Cerebellar nuclear complex (tissue), 1 donor: ENCODE measurements at regions not wholly inside any gene's neighbourhood (a gene's known extent, or its start where the extent isn't known, plus 50 kb on each side); places are given as distances from the start of the nearest gene placed in this dataset.

Experiments used
- DNase-seq, 2 experiments: peaks; one replicate each; lab custom pipeline; 2025; lab: John Stamatoyannopoulos, UW

DNA sequence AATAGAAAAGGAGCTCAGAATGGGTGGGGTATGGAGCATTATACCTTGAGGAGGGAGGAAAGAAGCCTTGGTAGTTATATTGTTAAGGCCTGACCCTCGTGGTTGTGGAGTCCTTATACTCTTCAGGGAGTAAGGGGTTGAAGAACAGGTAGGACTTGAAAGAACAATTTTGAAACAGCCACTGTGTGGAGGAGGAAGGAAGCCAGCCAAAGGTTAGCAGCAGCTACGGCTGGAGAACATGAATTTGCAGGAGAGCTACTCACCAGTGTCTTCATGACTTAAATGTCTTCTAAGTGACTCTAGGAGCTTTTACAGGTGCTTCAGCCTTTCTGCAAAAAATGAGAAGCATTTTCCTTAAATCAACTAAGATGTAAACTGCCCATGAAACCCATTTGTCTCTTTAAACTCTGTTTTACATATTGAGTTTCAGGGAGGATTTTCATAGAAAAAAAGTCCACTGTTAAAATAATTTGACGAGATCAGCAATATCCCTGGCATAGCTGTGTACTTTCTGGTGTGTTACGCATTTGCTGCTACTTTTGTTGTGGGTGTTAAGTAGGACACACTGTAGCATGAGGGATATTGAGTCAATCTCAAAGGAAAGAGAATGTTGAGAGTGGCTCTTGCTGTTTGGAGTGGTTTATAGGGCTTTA is 110.6 kb upstream of the ELL2 start:
- no peak for DNase-seq

DNA sequence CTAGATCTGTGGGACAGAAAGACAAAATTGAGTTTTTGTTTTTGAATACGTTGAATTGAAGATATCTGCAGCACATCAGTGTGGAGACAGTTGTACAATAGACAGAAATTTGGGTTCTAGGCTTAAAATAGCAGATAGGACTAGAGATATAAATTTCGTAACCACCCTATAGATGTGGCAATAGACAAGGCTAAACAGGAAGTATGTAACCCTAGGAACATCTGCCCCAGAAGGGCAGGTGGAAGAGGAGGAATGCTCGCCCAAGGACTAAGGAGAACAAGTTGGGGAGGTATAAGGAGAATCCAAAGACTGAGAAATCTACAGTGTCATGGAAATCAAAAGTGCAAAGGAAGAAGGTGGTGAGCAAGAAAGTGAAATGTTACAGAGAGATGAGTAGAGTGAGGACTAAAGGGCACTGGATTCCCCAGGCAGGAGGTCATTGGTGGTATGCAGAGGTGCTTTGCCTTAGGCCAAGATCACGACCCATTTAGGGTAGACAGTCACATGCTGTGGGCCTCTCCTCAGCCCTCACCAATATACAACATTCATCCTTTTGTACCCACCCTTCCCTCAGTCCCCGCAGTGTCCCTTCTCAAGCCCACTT is 109.1 kb upstream of the ELL2 start:
- DNase-seq, result no peak

DNA sequence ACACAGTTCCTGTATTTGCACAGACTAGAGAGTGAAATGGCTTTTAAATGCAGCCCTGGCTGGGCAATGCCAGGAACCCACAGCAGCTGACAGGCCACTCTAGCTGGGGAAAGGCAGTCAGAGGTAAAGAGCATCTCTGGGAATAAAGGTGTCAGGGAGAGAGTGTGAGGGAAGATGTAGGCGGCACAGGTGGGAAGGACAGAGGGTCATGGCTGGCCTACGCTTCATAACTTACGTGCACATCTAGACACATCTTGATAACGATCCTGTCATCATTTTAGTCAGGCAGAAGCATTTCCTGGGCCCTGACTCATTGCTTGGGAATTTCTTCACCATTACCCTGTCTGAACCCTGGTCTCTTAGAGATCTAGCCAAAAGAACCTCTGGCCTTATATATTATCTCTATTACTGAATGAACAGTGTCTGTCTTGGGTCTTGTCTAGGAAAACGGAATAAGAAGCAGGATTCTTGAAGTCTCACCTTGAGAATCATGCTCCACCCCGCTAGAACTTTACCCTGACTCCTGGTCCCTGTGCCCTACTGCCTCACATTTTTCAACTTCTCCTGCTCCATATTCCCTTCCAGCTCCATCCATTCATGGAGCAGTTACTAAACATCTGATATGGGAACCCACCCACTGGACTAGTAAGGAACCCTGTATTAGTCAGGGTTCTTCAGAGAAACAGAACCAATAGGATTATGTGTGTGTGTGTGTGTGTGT is 106.4 kb upstream of the ELL2 start:
- no peak for DNase-seq

DNA sequence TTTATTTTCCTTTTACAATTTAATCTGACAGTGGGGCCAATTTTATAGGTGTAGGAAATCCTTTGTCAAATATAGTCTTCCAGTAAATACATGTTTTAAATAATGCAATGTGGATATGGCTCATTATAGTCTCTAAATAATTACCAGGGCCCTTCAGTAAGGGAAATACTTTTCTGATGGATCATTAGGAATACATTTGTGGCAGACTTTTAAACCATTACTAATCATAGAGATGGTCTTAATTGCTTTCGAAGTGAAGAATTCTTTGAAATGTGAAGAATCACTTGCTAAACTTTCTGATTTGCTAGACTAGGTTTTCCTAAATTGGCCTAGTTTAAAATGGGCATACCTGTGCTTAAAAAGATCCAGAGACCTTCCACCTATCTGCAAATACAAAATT is 105.6 kb upstream of the ELL2 start:
- DNase-seq, result no peak

DNA sequence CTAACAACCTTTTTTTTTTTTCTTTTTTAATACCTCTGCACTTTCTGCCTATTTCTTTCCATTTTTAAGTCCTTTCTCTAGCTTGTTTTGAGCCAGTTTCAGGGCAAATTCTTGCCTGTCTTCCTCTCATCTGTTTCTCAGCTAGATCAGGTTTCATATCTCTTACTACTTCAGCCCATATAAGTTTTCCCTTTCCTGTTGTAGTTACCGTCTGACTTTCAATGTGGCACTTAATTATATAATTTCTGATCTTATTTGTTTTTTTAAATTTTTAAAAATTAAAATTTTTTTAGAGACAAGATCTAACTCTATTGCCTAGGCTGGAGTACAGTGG is 104.7 kb upstream of the ELL2 start:
- no peak for DNase-seq

DNA sequence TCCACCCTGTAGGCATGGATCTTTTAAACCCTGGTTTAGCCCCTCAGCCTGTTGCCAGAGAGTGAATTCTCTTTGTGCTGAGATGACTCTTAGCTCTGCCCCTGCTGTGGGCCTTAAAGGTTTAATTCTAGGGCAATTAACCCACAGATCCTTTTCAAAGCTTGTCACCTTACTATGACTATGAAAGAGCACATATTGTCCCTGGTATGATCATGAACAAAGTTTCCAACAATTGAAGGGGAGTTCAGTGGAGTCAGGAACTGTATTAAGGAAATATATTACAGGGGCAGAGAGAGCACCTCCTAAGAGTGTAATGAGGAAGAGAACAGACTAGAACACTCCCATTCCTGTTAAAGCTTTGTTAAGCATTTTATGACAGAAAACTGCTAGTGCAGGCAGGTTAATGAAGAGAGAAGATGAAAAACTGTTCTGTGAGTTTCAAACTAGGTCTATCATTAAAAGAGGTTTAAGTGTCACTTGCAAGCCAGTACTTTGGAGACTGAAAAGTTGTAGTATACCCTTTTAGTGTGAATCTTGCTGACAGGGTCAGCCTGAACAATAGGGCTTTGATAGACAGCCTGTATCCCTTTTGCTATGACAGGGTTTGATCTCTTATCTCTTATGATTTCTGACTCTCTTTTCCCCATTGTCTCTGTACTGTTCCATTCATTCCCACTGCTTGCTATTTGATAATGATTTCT is 104.2 kb upstream of the ELL2 start:
- no peak for DNase-seq

DNA sequence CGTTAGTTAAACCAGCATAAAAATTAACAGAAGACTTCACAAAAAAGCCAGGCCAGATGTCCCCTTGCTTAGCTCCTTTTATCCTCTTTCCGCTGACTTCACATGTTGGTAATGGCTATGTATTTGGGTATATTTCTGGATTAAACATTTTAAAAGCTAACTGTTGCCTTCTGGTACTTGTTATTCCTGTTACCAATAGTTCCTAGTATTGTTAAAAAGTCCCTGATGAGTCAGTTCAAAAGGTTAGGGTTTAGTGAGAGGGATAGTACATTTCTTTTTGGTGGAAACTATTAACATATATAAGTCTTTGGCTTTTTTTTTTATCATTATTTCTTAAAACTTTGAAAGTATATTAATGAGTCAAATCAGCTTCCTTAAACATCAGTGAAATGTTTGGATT is 103.2 kb upstream of the ELL2 start:
- no peak for DNase-seq

DNA sequence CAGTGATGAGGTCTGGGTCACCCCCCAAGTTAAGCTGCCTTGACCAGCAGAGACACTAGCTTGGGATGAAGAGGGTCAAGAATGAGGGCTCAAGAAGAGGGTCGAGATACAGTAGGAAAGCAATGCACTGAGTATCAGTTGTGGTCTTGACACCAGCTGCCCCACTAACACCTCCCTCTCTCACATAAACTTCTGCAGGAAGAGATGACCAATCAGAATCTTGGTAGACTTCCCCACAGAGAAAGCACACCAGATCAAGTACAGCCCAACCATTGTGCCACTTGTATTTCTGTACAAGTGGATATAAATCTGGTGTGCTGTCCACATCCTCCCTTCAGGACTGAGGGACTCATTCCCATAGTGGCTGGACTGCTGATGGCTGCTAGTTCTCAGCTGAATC is 101.2 kb upstream of the ELL2 start:
- DNase-seq, result no peak

DNA sequence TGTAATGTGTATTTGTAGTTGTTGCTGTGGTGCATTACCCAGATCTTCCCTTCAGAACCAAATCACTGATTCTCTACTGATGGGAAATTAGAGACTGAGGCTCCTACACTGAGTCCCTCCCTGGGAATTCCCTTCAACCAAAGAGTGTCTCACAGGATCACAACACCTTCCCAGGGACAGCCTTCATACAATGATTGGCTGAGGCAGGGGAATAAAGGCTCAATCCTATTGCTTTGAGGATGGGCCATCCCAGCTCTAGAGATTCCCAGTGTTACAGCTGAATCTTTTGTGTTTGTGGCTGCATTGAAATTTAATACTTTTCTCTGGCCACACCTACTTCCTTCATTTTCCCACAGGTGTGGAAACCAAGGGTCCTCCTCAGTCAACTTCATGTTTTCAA is 96.4 kb upstream of the ELL2 start:
- DNase-seq, result no peak

DNA sequence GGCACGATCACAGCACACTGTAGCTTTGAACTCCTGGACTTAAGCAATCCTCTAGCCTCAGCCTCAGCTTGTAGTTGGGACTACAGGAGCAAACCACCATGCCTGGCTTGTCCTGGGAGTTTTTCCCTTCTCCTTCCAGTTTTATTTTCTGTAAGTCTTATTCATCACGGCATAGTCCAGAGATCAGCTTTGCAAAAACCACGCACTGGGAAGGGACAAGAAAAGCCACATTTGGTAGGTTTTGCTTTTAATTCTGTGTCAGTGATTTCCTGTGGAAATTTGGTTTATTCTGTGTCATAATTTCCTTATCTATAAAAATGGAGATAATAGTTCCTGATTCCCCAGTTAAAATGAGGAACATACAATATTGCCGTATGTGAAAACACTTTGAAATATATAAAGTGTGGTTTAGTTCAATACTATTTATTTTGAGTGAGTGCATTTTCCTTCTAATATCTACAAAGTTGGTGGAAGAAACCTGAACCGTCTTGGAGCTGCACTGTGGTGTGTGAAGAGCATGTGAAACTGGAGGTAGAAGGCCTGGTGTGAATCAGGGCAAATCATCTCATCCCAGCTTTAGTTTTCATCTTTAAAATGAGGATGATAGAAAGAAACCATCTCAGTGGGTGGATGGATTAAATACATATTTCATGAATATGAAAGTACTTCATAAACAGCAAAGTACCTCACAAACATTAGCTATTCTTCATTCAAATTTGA is 92.8 kb upstream of the ELL2 start:
- DNase-seq, result no peak

DNA sequence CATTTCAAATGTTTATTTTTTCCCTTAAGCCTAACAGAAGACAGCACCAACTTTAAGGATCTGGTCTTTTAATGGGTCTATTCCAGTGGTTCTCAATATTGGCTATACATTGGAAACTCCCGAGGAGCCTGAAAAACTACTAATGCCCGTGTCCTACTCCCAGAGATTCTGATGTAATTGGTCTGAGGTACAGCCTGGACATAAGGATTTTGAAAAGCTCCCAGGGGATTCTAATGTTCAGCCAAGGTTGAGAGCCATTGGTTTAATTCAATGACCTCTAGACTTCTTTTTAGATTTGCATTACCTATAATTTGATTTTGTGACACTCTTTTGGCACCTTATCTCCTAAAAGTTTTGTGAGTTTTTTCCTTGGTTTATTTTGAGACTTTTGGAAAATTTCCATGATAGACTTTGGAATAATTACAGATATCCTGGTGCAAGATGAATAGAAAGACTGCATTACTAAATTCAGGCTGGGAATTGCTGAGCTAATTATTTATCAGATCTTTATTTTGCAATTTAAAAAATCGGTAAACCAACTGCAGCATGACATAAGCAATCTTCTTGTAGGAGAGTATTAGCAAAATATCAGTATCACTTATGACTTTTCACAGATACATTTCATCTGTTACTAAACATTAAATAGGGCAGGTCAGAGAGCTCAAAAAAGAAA is 91.5 kb upstream of the ELL2 start:
- DNase-seq, result no peak

DNA sequence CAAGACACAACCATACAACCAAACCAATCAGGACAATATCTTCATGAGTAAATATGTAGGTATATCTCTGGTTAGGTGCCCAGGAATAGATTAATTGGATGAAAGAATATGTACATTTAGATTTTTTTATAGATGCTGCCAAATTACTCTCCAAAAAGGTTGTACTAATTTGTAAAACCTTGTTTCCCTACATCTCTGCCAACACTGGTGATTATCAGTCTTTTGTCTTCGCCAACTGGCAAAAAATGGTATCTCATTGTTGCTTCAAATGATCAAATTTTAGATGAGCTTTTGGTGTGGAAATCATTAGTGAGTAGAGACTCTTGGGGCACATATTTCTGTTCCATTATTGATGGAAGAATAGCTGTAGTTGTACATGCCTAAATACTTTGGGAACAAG is 90.7 kb upstream of the ELL2 start:
- DNase-seq, result no peak

DNA sequence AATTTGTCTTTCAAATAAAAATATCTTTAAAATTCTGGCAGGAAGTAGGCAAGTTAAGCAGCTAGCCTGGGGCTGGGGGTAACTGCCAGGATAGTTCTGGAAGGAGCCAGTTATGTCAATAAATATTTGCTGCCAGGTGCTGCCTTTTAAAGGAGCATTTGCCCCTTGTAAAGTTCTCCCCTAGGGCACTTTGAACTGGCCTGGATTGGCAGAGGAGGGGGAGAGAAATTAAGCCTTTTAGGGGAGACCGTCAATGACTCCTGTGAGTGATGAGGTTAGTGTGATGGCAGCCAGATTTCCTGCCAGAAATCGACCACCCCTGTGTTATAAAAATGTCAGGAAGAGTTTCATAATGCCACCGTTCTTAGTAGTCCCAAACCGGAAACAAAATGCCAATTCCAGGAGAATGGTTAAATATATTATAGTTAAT is 89.8 kb upstream of the ELL2 start:
- DNase-seq, result no peak

DNA sequence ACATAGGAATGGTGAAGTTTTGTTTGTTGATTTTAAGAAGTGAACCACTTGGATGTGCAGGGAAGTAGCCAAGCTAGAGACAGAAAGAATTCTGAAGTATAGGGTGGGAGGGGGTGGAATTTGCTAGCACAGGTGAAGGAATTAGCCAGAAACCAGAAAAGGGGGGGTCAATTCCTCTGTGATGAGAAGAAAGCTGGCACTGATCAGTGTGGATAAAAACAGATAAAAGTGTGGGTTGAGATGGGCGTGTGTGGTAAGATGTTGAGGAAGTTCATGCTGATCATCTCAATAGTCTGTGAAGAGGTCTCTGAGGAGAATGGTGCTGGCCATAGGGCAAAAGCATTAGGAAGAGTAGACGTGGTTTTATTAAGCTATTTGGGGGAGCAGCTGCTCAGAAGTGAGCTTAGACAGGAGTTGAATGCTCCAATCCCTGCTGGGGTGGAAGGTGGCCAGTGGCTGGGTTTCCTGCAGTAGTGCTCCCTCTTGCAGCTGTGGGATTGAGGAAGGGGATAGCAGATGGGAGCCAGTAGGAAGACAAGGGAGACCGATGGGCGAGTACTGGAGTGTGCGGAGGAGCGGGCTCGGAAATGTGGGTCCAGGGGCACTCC is 88.7 kb upstream of the ELL2 start:
- DNase-seq, result no peak

DNA sequence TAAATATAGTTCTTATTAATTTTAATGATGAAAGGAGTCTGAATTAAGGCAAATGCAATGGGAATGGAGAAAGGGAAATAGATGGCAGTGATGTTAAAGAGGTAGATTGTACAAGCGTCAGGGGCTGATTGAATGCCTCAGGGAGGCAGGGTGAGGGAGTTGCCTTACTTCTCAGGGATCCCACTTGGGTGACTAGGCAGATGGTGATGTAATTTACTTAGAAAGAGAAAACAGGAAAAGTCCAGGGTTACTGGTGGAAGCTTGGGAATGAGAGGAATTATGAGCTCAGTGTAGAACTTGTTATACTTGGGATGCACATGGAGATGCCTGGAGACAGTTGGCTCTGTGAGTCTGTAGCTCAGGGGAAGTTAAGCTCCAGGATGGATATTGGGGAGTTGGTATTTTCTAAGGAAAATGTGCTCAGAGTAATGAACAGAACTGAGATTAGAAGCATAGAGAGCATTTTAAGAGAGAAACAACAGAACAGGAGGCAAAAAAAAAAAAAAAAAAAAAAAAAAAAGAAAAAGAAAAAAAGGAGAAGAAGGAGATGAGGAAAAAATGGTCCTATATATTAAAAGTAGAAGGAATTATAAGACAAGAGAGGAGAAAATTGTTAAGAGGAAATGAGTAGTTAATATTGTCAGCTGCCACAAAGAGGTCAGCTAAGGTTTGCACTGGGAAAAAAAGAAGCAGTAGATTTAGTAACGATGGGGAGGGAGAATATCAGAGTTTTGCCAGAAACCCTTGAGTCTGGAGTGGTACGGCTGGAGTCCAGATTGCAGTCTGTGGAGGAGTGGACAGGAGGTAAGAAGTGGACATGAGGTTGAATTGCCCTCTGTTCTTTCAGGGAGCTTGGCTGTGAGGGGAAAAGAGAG is 88.0 kb upstream of the ELL2 start:
- DNase-seq, result no peak

DNA sequence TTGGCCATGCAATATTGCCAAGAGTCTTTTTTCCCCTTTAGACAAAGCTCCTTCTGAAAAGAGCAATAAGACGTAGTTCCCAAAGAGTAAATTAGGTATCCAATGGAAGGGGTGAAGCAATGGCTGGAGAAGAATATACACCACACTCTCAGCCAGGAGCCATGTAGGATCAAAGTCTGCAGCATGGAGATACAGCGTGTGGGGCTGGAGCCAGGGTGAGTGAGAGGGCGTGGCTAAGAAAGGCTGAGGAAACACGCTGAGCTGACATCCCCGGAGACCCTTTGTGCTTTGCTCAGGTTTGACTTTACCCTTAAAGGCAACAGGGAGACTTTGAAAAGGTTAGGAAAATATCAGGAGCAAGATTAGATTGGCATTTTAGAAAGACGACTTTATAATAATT is 87.1 kb upstream of the ELL2 start:
- no peak for DNase-seq

DNA sequence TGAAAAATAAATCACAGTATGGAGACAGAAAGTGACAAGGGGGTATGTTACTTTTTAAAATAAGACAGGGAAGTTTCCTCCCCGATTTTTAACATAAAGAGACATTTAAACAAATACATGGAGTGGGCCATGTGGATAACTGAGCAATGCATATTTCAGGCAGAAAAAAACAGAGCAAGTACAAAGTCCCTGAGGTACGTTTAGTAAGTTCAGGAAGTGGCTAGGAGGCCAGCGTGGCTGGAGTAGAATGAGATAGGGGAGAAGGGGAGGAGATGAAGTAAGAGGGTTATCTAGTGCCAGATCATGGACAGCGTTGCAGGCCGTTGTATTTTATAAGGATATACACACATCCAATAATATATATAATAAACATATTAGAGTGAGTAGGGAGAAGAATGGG is 84.2 kb upstream of the ELL2 start:
- DNase-seq, result no peak

DNA sequence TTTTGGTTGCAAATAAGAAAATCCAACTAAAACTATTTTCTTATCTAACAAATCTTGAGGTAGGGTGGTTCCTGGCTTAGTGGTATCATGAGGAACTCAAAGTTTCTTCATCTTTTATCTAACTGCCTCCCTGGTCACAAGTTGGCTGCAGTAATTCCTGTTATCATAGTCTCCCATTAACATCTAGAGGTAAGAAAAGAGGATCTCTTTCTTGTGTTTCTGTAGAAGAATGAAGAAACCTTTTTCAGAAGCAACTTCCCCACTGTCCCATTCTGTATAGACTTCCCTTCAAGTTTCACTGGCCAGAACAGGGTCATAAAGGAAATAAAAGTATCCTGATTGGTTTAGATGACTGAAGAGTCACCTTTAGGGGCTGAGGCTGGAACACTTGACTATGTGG is 81.8 kb upstream of the ELL2 start:
- no peak for DNase-seq

DNA sequence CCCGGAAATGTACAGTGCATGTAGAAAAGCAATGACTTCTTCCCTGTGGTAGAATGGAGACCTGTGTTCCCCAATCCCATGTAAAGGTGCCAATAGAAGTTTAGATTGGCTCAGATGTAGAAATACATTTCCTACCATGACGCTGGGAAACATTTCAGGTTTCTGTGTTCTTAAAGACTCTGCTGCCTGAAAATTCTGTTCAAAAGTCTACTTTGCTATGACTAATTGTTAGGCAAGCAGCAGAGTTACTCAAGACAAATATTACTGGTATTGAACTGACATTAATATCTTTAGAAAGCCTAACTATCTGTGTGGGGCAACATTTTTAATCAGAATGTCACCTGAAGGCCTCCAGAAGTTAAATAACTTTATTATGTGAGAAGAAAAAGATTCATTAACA is 75.5 kb upstream of the ELL2 start:
- DNase-seq, result no peak

DNA sequence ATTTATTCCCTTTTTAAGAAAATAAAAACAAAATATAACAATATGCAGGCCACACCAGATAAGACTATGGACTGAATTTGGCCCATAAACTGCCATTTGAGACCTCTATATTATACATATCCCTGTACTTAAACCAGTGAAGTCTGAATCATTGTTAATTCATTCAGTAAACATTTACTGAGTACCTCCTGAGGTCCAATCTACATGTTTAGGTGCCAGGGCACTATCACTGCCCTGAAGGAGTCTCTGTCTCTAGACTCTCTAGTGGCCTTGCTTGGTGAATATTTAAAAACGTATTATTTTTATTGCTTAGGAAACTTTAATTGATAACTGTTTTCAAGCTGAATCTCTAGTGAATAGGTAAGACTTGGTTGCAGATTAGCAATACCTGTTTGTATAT is 74.7 kb upstream of the ELL2 start:
- DNase-seq, result no peak

DNA sequence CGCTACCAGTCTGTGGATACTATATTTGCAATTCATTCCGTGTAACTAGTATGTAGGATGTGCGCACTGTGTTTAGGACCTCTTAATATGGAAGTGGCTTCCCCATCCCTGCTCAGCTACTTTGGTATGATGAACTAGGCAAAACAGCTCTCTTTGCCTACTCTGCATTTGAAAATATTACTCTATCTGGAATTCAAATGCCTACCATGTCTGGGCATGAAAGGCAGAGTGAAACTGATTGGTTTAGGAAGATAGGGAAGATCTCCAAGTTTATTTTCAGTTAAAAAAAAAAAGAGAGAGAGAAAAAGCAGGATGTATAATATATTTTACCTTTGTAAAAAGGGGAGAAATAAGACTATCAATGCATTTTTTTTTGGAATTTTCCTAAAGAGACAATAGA is 74.1 kb upstream of the ELL2 start:
- DNase-seq, result no peak
